GM19467 (cell line): ENCODE measurements at regions not wholly inside any gene's neighbourhood (a gene's known extent, or its start where the extent isn't known, plus 50 kb on each side); places are given as distances from the start of the nearest gene placed in this dataset.
"Not testable (repeated sequence)": the region's sequence is repeated elsewhere in the genome, so short reads cannot be mapped to it uniquely, and the experiment has no call there.

Source experiments
- ATAC-seq: cut with Tn5 transposase; IDR thresholded peaks from one replicate; pipeline ENCODE4 v1.9.1; 2021; ENCODE audit warnings: mild to moderate bottlenecking, moderate library complexity; ENCODE audit not compliant: unreplicated experiment

DNA sequence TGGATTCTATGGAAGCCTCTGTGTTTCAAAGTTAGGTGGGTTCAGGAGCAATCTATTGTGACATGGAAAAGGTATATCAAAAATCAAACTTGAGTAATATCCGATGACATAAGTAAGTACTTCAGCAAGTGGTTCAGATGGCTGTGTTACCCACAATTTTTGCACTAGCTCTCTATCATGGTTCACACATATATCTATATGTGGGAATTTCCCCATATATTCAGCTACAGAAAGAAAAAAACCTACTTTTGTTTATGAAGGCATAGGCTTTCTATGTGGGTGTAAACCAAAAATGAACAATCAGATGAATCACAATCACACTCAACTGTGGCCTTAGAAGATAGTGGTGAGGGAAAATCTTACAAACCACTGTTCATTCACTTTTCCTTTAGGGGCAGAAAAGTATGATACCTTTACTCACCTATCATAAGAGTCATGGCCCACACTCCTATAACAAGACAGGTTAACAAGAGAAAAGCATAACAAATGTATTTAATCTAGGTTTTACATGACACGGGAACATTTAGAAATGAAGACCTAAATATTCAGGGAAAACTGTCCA, 449.6 kb upstream of the HTR1E start:
- no peak for ATAC-seq

DNA sequence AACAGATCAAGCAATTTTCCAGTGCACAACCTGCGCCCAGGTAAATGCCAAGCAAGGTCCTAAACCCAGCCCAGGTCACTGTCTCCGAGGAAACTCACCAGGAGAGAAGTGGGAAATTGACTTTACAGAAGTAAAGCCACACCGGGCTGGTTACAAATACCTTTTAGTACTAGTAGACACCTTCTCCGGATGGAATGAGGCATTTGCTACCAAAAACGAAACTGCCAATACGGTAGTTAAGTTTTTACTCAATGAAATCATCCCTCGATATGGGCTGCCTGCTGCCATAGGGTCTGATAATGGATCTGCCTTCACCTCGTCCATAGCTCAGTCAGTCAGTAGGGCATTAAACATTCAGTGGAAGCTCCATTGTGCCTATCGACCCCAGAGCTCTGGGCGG, 459.0 kb upstream of the HTR1E start:
- not testable (repeated sequence) for ATAC-seq

GRCh38 chr6:86477500-86478148, 459.7 kb upstream of the HTR1E start:
- ATAC-seq = no peak

- no peak for ATAC-seq
These were observed 461.0 kb upstream of the HTR1E start for GRCh38 chr6:86476311-86476710.

DNA sequence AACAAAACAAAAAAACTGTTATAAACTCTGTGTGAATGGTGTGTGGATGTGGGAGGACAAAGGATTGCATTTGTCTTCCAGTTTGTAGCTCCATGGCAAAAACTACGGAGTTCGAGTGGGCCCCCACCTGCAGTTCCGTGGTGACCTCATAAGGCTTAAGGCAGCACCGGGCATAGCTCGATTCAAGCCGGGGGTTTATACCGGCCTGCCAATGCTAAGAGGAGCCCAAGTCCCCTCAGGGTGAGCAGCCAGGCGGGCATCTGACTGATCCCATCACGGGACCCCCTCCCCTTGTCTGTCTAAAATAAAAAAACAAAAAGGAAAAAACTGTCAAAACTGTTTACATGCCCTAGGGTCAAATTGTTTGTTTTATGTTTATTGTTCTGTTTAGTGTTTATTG, 463.2 kb upstream of the HTR1E start:
- no peak for ATAC-seq

DNA sequence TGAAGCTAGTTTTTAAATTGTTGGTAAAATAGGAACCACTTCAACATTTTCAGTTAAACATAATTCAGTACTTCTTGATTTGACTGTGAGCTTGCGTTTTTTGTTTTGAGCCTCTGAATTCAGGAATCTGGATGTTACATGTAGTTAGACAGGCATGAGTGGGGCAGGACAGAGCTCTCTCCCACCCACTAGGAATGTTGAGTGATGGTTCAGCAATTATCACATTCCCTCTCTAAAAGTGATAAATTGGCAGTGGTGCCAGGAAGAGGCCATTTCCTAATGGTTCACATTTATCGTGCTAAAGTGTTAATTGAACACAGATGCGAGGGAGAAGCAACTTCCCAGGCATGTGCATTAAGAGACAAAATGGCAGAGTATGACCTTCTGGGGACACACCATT, 465.5 kb upstream of the HTR1E start:
- no peak for ATAC-seq

GRCh38 chr6:86459978-86460377, 477.4 kb upstream of the HTR1E start:
- no peak for ATAC-seq

- no peak for ATAC-seq
These were observed 480.5 kb upstream of the HTR1E start for GRCh38 chr6:86456821-86457220.

DNA sequence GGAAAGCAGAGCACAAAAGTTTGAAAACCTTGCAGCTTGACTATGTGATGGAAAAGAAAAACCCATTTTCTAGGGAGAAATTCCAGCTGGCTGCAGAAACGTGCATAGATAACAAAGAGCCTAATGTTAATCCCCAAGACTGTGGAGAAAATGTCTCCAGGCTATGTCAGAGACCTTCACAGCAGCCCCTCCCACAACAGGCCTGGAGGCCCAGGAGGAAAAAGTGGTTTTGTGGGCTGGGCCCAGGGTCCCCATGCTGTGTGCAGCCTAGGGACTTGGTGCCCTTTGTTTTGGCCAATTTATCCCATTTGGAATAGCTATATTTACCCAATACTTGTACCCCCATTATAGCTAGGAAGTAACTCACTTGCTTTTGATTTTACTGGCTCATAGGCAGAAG, 484.1 kb upstream of the HTR1E start:
- ATAC-seq = no peak

DNA sequence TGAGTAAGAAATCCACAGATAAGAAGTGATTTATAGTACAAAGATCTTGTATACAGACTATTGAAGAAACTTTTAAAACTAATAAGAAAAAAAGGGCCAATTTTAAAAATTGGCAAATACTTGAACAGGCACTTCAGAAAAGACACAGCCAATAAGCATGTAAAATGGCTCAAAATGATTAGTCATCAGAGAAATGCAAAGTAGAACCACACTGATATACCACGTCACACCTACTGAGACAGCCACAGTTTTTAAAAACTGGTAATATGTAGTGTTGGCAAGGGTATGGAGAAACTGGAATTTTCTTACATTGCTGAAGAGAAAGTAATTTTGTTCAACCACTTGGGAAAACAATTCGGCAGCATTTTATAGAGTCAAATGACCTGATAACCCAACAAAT, 488.9 kb upstream of the HTR1E start:
- ATAC-seq = no peak

GRCh38 chr6:86440608-86441007, 496.7 kb upstream of the HTR1E start:
- ATAC-seq = no peak

GRCh38 chr6:86423571-86423970, 513.8 kb upstream of the HTR1E start:
- ATAC-seq = no peak

GRCh38 chr6:86412057-86412456, 525.3 kb upstream of the HTR1E start:
- ATAC-seq = no peak

- ATAC-seq = no peak
These were observed 530.2 kb upstream of the HTR1E start for GRCh38 chr6:86407128-86407527.

GRCh38 chr6:86392850-86393249, 544.5 kb upstream of the HTR1E start:
- ATAC-seq = not testable (repeated sequence)

DNA sequence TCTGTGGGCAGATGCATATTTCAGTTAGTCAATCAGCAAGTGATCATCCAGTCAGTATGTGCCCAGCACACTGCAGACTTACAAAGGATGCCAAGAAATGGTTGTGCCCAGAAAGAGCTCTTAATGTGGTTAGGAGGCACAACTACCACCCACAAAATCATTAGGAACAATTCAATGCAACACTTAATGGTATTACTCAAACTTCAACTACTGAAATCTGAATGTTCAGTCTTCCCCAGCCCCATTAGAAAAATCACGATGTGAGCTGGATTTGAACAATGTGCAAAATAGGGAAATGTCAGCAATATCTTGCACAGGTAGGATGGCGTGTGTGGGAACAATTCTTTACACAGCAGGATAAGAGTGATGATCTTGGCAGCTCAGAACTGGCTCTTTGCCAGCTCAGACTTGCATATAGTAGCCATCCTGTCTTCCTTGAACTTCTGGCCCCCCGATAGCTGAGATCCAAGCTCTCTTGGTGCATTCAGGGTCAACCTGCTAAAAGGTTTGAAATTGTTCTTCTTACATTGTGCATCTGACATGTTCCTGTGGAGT, 556.7 kb upstream of the HTR1E start:
- ATAC-seq = no peak

GRCh38 chr6:86357877-86358276, 579.5 kb upstream of the HTR1E start:
- no peak for ATAC-seq

DNA sequence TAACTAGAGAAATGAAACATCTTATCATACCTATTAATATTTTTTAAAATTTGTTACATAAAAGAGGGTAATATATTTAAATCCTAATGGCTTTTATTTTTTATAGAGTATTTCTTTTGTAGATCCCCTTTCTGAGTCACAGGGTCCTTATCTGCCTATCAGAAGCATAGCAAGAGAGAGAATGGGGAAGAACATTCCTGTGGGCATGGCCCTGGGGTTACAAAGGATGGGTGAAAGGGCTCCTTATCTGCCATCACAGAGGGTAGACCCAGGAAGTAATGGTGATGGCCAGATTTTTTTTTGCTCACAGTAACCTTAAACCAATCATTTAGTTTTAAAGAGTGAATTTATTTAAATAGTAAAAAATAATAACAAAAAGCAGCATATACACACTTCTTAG, 582.1 kb upstream of the HTR1E start:
- no peak for ATAC-seq

GRCh38 chr6:86331919-86332318, 605.4 kb upstream of the HTR1E start:
- ATAC-seq = no peak

- ATAC-seq = no peak
These were observed 606.0 kb upstream of the HTR1E start for GRCh38 chr6:86331265-86331840.

DNA sequence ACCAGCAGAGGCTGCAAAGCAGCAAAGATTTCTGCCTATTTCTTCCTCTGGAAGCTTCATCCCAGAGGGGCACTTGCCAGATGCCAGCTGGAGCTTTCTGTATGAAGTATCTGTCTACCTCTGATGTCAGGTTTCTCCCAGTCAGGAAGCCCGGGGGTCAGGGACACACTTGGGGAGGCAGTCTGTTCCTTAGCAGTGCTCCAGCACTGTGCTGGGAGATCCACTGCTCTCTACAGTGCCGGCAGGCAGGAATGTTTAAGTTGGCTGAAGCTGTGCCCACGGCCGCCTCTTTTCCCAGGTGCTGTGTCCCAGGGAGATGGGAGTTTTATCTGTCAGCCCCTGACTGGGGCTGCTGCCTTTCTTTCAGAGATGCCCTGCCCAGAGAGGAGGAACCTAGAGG, 631.1 kb upstream of the HTR1E start:
- ATAC-seq = no peak

DNA sequence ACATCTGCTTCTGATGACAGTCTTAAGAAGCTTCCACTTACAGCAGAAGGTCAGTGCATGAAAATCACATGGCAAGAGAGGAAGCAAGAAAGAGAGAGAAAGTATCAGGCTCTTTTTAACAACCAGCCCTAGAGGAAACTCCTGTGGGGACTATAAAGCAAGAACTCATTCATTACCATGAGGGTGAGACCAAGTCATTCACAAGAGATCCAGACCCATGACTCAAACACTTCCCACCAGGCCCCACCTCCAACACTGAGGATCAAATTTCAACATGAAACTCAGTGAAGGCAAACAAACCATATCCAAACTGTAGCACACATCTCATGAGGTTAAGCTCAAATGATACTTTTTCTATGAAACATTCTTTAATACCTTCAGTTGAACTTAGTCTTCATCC, 643.2 kb upstream of the SYNCRIP start:
- no peak for ATAC-seq
